Right lobe of liver (tissue), 6 donors: ENCODE measurements at regions not wholly inside any gene's neighbourhood (a gene's known extent, or its start where the extent isn't known, plus 50 kb on each side); places are given as distances from the start of the nearest gene placed in this dataset.
"Not testable (repeated sequence)": the region's sequence is repeated elsewhere in the genome, so short reads cannot be mapped to it uniquely, and the experiment has no call there.

Experiments
- ATAC-seq, 4 donors: fragments of 200-7000 bp; cut with Tn5 transposase; one replicate each; pipeline ENCODE4 v1.9.1; 2020; ENCODE audit warnings: mild to moderate bottlenecking in 4 of 4, moderate library complexity in 4 of 4
- DNase-seq, 3 donors: peaks; one replicate each; pipeline ENCODE4 v3.0.0-alpha.2; 2020
- H3K27ac ChIP-seq, 3 donors: fragments of 200-600 bp; one replicate each; pipeline ENCODE4 v1.8.0; 2022
- H3K27me3 ChIP-seq, 2 donors: fragments of 200-600 bp; one replicate each; pipeline ENCODE4 v1.8.0; 2022
- H3K36me3 ChIP-seq, 4 donors: fragments of 200-600 bp; sonication (generic) in 1 of 4; one replicate each; pipeline versions ENCODE4 v1.5.1 to v1.8.0; 2017 to 2022; ENCODE audit warnings: control low read depth in 1 of 4
- H3K4me1 ChIP-seq, 4 donors: fragments of 200-600 bp; sonication (generic) in 1 of 4; one replicate each; pipeline versions ENCODE4 v1.5.1 to v1.8.0; 2017 to 2022; ENCODE audit warnings: control low read depth in 1 of 4
- H3K4me3 ChIP-seq, 3 donors: fragments of 200-600 bp; one replicate each; pipeline ENCODE4 v1.8.0; 2022
- H3K9me3 ChIP-seq, 4 donors: fragments of 200-600 bp; sonication (generic) in 1 of 4; one replicate each; pipeline versions ENCODE4 v1.5.1 to v1.8.0; 2017 to 2022; ENCODE audit warnings: control low read depth in 1 of 4
- CTCF ChIP-seq, 4 donors: fragments of 200-600 bp in 3 of 4; fragments of 450-650 bp in 1 of 4; IDR thresholded peaks; one replicate each; pipeline versions ENCODE4 v1.5.1 to v1.8.0; 2016 to 2022; ENCODE audit warnings: antibody characterized with exemption in 4 of 4, mild to moderate bottlenecking in 2 of 4
- POLR2A ChIP-seq: fragments of 450-650 bp; IDR thresholded peaks from one replicate; pipeline ENCODE4 v1.6.1; 2017; ENCODE audit warnings: antibody characterized with exemption, mild to moderate bottlenecking
- WGBS: methylation state at CpG from one replicate; pipeline ENCODE4 v1.1.6; 2018; ENCODE audit warnings: low coverage, low lambda C conversion rate; ENCODE audit not compliant: insufficient coverage; ENCODE audit errors: missing lambda C conversion rate; 5-methylcytosine and 5-hydroxymethylcytosine counted together
- intact Hi-C, 2 donors: fragments of 100-400 bp; cut with DNase I; formaldehyde crosslinking; loops; one replicate each; pipeline versions ENCODE4 v1.11.2 to v1.14.1; 2022
- donor health status: DM: no; HTN: yes; CAD: no.
- donor health status: DM: no; HTN: no; CAD: no.
- donor health status: DM: no; HTN: no; CAD: no.
- donor health status: DM: no; HTN: yes; CAD: no.
- donor health status: DM: no; HTN: yes; CAD: no.

- intact Hi-C loops = no loop called here
- H3K4me1 ChIP-seq = no peaks in the 10 kb centered on the region
- H3K9me3 ChIP-seq = no peaks in the 10 kb centered on the region
- no peak for TF ChIP-seq POLR2A
- TF ChIP-seq CTCF (IDR thresholded peaks at IDR 0.05) = no peak
- H3K27me3 ChIP-seq = no peaks in the 10 kb centered on the region
- ATAC-seq = no peak
- no peaks in the 10 kb centered on the region for H3K36me3 ChIP-seq
- no peak overlapping the region for H3K27ac ChIP-seq
- DNase-seq = no peak
- no peak overlapping the region for H3K4me3 ChIP-seq
- 56% methylated on average over 3 of the region's 3 CpGs for WGBS
Measured at GRCh38 chr9:24881361-24881760, 335.7 kb upstream of the IZUMO3 start.

GRCh38 chr9:24879591-24879990 is 333.9 kb upstream of the IZUMO3 start:
- Histone ChIP-seq H3K9me3 (no peaks in the 10 kb centered on the region), H3K27ac (no peak overlapping the region), H3K4me1 (no peaks in the 10 kb centered on the region), H3K27me3 (no peaks in the 10 kb centered on the region), H3K36me3 (no peaks in the 10 kb centered on the region), H3K4me3 (no peak overlapping the region)
- ATAC-seq (no peak), DNase-seq (no peak)
- TF ChIP-seq CTCF (IDR thresholded peaks at IDR 0.05) (no peak), POLR2A (no peak)
- intact Hi-C loops = no loop called here
- WGBS = 42% methylated on average over 2 of the region's 2 CpGs

DNA sequence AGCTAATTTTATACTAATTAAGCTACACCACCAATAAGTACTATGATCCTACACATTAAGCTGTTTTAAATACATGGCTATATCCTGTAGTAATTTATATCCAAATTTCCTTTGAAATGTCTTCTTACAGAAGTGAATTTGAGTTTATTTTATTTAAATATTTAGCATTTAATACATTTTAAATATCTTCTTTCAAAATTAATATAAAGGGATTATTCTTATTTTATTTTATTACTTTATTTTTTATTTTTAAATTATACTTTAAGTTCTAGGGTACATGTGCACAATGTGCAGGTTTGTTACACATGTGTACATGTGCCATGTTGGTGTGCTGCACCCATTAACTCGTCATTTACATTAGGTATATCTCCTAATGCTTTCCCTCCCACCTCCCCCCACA is 310.9 kb upstream of the IZUMO3 start:
- DNase-seq, H3K27me3 ChIP-seq, H3K9me3 ChIP-seq, H3K4me1 ChIP-seq, H3K36me3 ChIP-seq, intact Hi-C loops, ATAC-seq, H3K4me3 ChIP-seq, H3K27ac ChIP-seq: not testable (repeated sequence)
- 19% methylated on average over 1 of the region's 1 CpG for WGBS

- 38% methylated on average over 3 of the region's 3 CpGs for WGBS
- H3K4me1 ChIP-seq = no peaks in the 10 kb centered on the region
- no peak overlapping the region for H3K27ac ChIP-seq
- no peaks in the 10 kb centered on the region for H3K9me3 ChIP-seq
- no peak for TF ChIP-seq POLR2A
- no peak for TF ChIP-seq CTCF (IDR thresholded peaks at IDR 0.05)
- no peaks in the 10 kb centered on the region for H3K36me3 ChIP-seq
- DNase-seq = no peak
- no peak overlapping the region for H3K4me3 ChIP-seq
- intact Hi-C loops = no loop called here
- no peak for ATAC-seq
- no peaks in the 10 kb centered on the region for H3K27me3 ChIP-seq
Measured at GRCh38 chr9:24846248-24846912, 300.7 kb upstream of the IZUMO3 start.

- 37% methylated on average over 2 of the region's 2 CpGs for WGBS
- no peak overlapping the region for H3K4me3 ChIP-seq
- H3K27me3 ChIP-seq = no peaks in the 10 kb centered on the region
- H3K4me1 ChIP-seq = no peaks in the 10 kb centered on the region
- intact Hi-C loops = no loop called here
- ATAC-seq (no peak), DNase-seq (no peak)
- H3K36me3 ChIP-seq = no peaks in the 10 kb centered on the region
- no peak for TF ChIP-seq POLR2A
- TF ChIP-seq CTCF (IDR thresholded peaks at IDR 0.05) = no peak
- no peak overlapping the region for H3K27ac ChIP-seq
- H3K9me3 ChIP-seq = no peaks in the 10 kb centered on the region
Measured at GRCh38 chr9:24844217-24844616, 298.5 kb upstream of the IZUMO3 start.
